Body of pancreas (tissue), 4 donors: ENCODE measurements at regions not wholly inside any gene's neighbourhood (a gene's known extent, or its start where the extent isn't known, plus 50 kb on each side); places are given as distances from the start of the nearest gene placed in this dataset.

Source experiments
- POLR2A ChIP-seq, 3 donors: fragments of 450-650 bp; IDR thresholded peaks; one replicate each; pipeline ENCODE4 v1.6.1; 2016; ENCODE audit warnings: antibody characterized with exemption in 3 of 3, mild to moderate bottlenecking in 2 of 3
- TF ChIP-seq, protein P1 (sequence below), 7 experiments: fragments of 450-650 bp in 4 of 7; fragments of 200-600 bp in 3 of 7; sonication (generic) in 3 of 7; IDR thresholded peaks; one replicate each; pipeline ENCODE4 v1.5.1; 2016 to 2019; ENCODE audit warnings: antibody characterized with exemption in 7 of 7

DNA sequence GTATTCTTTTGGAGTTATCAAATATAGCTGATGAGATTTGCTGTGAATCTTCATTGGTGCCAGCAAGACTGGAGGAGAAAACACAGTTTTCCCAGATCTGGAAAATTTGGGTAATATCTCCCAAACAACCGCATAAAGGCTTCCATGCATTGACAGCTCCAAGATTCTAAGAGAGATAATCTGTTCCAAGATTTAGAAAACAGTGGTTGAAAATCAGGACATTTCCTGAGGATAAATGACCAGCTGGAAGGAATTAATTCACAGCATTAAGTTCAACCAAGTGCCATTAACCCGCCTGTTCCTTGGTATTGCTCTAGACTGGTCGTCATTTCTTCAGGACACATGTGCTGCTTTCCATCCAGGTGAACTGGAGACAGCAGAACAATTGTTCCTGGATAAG is 147.9 kb upstream of the PRICKLE1 start:
- TF ChIP-seq, protein P1, sequence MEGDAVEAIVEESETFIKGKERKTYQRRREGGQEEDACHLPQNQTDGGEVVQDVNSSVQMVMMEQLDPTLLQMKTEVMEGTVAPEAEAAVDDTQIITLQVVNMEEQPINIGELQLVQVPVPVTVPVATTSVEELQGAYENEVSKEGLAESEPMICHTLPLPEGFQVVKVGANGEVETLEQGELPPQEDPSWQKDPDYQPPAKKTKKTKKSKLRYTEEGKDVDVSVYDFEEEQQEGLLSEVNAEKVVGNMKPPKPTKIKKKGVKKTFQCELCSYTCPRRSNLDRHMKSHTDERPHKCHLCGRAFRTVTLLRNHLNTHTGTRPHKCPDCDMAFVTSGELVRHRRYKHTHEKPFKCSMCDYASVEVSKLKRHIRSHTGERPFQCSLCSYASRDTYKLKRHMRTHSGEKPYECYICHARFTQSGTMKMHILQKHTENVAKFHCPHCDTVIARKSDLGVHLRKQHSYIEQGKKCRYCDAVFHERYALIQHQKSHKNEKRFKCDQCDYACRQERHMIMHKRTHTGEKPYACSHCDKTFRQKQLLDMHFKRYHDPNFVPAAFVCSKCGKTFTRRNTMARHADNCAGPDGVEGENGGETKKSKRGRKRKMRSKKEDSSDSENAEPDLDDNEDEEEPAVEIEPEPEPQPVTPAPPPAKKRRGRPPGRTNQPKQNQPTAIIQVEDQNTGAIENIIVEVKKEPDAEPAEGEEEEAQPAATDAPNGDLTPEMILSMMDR (IDR thresholded peaks at IDR 0.05): no peak
- no peak for TF ChIP-seq POLR2A (IDR thresholded peaks at IDR 0.05)
